ENCODE measurements at regions not wholly inside any gene's neighbourhood (a gene's known extent, or its start where the extent isn't known, plus 50 kb on each side); places are given as distances from the start of the nearest gene placed in this dataset.

GRCh38 chr12:89832336-89832735 lies 123.7 kb upstream of the ATP2B1 start:
- TF ChIP-seq, protein P1, sequence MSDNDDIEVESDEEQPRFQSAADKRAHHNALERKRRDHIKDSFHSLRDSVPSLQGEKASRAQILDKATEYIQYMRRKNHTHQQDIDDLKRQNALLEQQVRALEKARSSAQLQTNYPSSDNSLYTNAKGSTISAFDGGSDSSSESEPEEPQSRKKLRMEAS (IDR thresholded peaks at IDR 0.05; ENCODE audit: insufficient read depth, insufficient read length): no peak
- TF ChIP-seq POLR2A (IDR thresholded peaks at IDR 0.05; ENCODE audit: low read depth, low read length) (no peak), CTCF (IDR thresholded peaks at IDR 0.05; ENCODE audit: extremely low read depth in 1 of 2, insufficient read depth in 1 of 2, low read depth in 1 of 2, low read length in 2 of 2) (no peak), POLR2AphosphoS5 (IDR thresholded peaks at IDR 0.05; ENCODE audit: insufficient read depth, low read depth, low read length) (no peak), GATA2 (IDR thresholded peaks at IDR 0.05; ENCODE audit: insufficient read depth, insufficient read length, low read depth, low read length) (no peak), MYC (IDR thresholded peaks at IDR 0.05; ENCODE audit: low read depth, low read length) (no peak), EZH2 (IDR thresholded peaks at IDR 0.05; ENCODE audit: borderline replicate concordance, low read depth, low read length, severe bottlenecking) (no peak), JUN (IDR thresholded peaks at IDR 0.05; ENCODE audit: borderline replicate concordance, insufficient read depth, insufficient read length, low read depth) (no peak), FOS (IDR thresholded peaks at IDR 0.05; ENCODE audit: borderline replicate concordance, insufficient read depth, low read length) (no peak)
